ENCODE measurements at regions not wholly inside any gene's neighbourhood (a gene's known extent, or its start where the extent isn't known, plus 50 kb on each side); places are given as distances from the start of the nearest gene placed in this dataset.

GRCh38 chr14:87863047-87863446, 129.9 kb downstream of the GALC start:
- ATAC-seq: no peak
- TF ChIP-seq CTCF (IDR thresholded peaks at IDR 0.05): no peak
- no peak for TF ChIP-seq POLR2A (IDR thresholded peaks at IDR 0.05)

GRCh38 chr14:87852107-87852506, 140.9 kb downstream of the GALC start:
- intact Hi-C loops (cut with DNase I): no loop called here
- ATAC-seq: no peak
- WGBS, 2 donors: 55 to 81% methylated on average over 3 of the region's 3 CpGs

More at GRCh38 chr14:87863047-87863446, 129.9 kb downstream of the GALC start:
- H3K27me3 ChIP-seq: no peaks in the 10 kb centered on the region
- H3K27ac ChIP-seq: no peak overlapping the region
- DNase-seq: no peak
- intact Hi-C loops (cut with DNase I): no loop called here
- 82 to 86% methylated on average over 3 of the region's 3 CpGs for WGBS, 2 donors
- no peaks in the 10 kb centered on the region for H3K9me3 ChIP-seq
- H3K4me1 ChIP-seq: no peaks in the 10 kb centered on the region
- no peak overlapping the region for H3K4me3 ChIP-seq
- H3K36me3 ChIP-seq (replicated peaks in 1 of 2; ENCODE audit: insufficient read depth in 1 of 2, low read depth in 2 of 2): no peaks in the 10 kb centered on the region

GRCh38 chr14:87851190-87851589, 141.8 kb downstream of the GALC start:
- Histone ChIP-seq H3K27ac (no peak overlapping the region), H3K27me3 (no peaks in the 10 kb centered on the region), H3K4me3 (no peak overlapping the region), H3K36me3 (replicated peaks in 1 of 2; ENCODE audit: insufficient read depth in 1 of 2, low read depth in 2 of 2) (no peaks in the 10 kb centered on the region), H3K4me1 (no peaks in the 10 kb centered on the region), H3K9me3 (no peaks in the 10 kb centered on the region)
- intact Hi-C loops (cut with DNase I): no loop called here
- TF ChIP-seq POLR2A (IDR thresholded peaks at IDR 0.05) (no peak), CTCF (IDR thresholded peaks at IDR 0.05) (no peak)
- ATAC-seq (no peak), DNase-seq (no peak)
- 69 to 70% methylated on average over 2 of the region's 2 CpGs for WGBS, 2 donors

More at GRCh38 chr14:87852107-87852506, 140.9 kb downstream of the GALC start:
- Histone ChIP-seq H3K4me1 (no peaks in the 10 kb centered on the region), H3K4me3 (no peak overlapping the region), H3K36me3 (replicated peaks in 1 of 2; ENCODE audit: insufficient read depth in 1 of 2, low read depth in 2 of 2) (no peaks in the 10 kb centered on the region), H3K9me3 (no peaks in the 10 kb centered on the region), H3K27me3 (no peaks in the 10 kb centered on the region), H3K27ac (no peak overlapping the region)
- no peak for DNase-seq
- no peak for TF ChIP-seq CTCF (IDR thresholded peaks at IDR 0.05)
- TF ChIP-seq POLR2A (IDR thresholded peaks at IDR 0.05): no peak

GRCh38 chr14:87847216-87847755, 145.7 kb downstream of the GALC start:
- no peaks in the 10 kb centered on the region for H3K9me3 ChIP-seq
- TF ChIP-seq POLR2A (IDR thresholded peaks at IDR 0.05) (no peak), CTCF (IDR thresholded peaks at IDR 0.05) (no peak)
- H3K4me3 ChIP-seq: no peak overlapping the region
- WGBS, 2 donors: 59 to 72% methylated on average over 4 of the region's 4 CpGs
- intact Hi-C loops (cut with DNase I): no loop called here
- H3K36me3 ChIP-seq (replicated peaks in 1 of 2; ENCODE audit: insufficient read depth in 1 of 2, low read depth in 2 of 2): no peaks in the 10 kb centered on the region
- no peak overlapping the region for H3K27ac ChIP-seq
- no peaks in the 10 kb centered on the region for H3K27me3 ChIP-seq
- DNase-seq (no peak), ATAC-seq (no peak)
- H3K4me1 ChIP-seq: no peaks in the 10 kb centered on the region

- no peaks in the 10 kb centered on the region for H3K4me1 ChIP-seq
- intact Hi-C loops (cut with DNase I): no loop called here
- no peaks in the 10 kb centered on the region for H3K9me3 ChIP-seq
- ATAC-seq: no peak
- no peak for DNase-seq
- 72 to 75% methylated on average over 2 of the region's 2 CpGs for WGBS, 2 donors
- no peak for TF ChIP-seq POLR2A (IDR thresholded peaks at IDR 0.05)
- no peak for TF ChIP-seq CTCF (IDR thresholded peaks at IDR 0.05)
- H3K27me3 ChIP-seq: no peaks in the 10 kb centered on the region
- H3K27ac ChIP-seq: no peak overlapping the region
- H3K36me3 ChIP-seq (replicated peaks in 1 of 2; ENCODE audit: insufficient read depth in 1 of 2, low read depth in 2 of 2): no peaks in the 10 kb centered on the region
- no peak overlapping the region for H3K4me3 ChIP-seq
These were observed 152.1 kb downstream of the GALC start for GRCh38 chr14:87840906-87841305.

Data from body of pancreas (tissue), 4 donors.